Stimulated activated memory B cell treated with anti-CD40 and anti-IgM and Interleukin-4, amounts not matched to agents 10 μg/mL and 1 μg/mL and 100 μg/mL, for 72 hours (primary cell): ENCODE measurements at regions not wholly inside any gene's neighbourhood (a gene's known extent, or its start where the extent isn't known, plus 50 kb on each side); places are given as distances from the start of the nearest gene placed in this dataset.

Experiments
- ATAC-seq: fragments of 150-1000 bp; cut with Tn5 transposase; 2 replicates; pipeline ENCODE4 v1.10.0; 2021
- H3K27ac Mint-ChIP-seq: one replicate; pipeline ENCODE4 v1.8.0; 2022; ENCODE audit warnings: mild to moderate bottlenecking, mixed read lengths
- H3K27me3 Mint-ChIP-seq: one replicate; pipeline ENCODE4 v1.8.0; 2022; ENCODE audit warnings: mixed read lengths
- H3K36me3 Mint-ChIP-seq: one replicate; pipeline ENCODE4 v1.8.0; 2022; ENCODE audit warnings: mixed read lengths
- H3K4me1 Mint-ChIP-seq: one replicate; pipeline ENCODE4 v1.8.0; 2022; ENCODE audit warnings: mixed read lengths
- H3K4me3 Mint-ChIP-seq: one replicate; pipeline ENCODE4 v1.8.0; 2022; ENCODE audit warnings: mild to moderate bottlenecking, moderate library complexity, mixed read lengths
- H3K9me3 Mint-ChIP-seq: one replicate; pipeline ENCODE4 v1.8.0; 2022; ENCODE audit warnings: mixed read lengths

DNA sequence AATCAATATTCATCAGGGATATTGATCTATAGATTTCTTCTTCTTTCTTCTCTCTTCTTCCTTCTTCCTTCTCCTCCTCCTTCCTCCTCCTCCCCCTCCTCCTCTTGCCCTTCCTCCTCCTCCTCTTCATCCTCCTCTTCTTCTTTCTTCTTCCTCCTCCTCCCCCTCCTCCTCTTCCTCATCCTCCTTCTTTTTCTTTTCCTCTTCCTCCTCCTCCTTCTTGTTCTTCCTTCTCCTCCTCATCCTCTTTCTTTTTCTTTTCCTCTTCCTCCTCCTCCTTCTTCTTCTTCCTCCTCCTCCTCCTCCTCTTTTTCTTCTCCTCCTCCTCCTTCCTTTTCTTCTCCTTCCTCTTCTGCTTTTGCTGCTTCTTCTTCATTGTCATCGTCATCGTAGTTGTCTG is 52.4 kb upstream of the SERINC1 start:
- Mint-ChIP-seq H3K4me1 (no peaks in the 10 kb centered on the region), H3K9me3 (peaks cover 8% of the 10 kb centered on the region), H3K27me3 (peaks cover 46% of the 10 kb centered on the region), H3K4me3 (no peak overlapping the region), H3K36me3 (no peaks in the 10 kb centered on the region), H3K27ac (no peak overlapping the region)
- no peak for ATAC-seq

DNA sequence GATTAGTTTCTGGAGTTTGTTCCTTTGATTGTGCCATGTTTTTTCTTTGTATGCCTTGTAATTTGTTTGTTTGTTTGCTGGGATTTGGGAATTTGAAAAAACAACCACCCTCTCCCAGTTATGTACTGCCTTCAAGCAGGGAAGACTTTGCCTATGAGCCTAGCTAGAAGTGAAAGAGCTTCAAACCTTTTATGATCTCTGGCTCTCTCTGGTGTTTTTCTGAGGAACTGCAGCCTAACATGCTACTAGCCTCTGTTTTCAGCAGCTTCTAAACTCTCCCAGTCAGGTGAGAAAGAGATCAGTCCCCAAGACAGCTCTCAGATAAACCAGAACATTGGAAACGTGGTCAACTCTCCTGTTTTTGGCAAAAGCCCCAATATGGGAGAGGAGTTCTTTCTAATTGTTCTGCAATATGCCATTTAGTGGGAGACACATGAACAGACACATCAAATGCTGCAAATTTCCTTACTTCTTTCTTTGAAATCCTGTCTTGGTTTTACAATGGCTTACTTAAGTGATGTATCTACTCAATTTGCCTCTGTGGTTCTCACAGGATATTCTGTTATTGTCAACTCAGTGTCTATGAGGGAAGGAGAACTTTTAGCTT is 58.9 kb upstream of the SERINC1 start:
- ATAC-seq = peak; percentile 74
- Mint-ChIP-seq H3K27me3 (peaks cover 40% of the 10 kb centered on the region), H3K4me3 (no peak overlapping the region), H3K36me3 (no peaks in the 10 kb centered on the region), H3K27ac (no peak overlapping the region), H3K9me3 (no peaks in the 10 kb centered on the region), H3K4me1 (peaks cover 6% of the 10 kb centered on the region)

GRCh38 chr6:122548281-122548680 is 61.9 kb upstream of the PKIB start:
- Mint-ChIP-seq H3K9me3 (no peaks in the 10 kb centered on the region), H3K4me1 (no peaks in the 10 kb centered on the region), H3K27ac (no peak overlapping the region), H3K27me3 (no peaks in the 10 kb centered on the region), H3K36me3 (no peaks in the 10 kb centered on the region), H3K4me3 (no peak overlapping the region)
- no peak for ATAC-seq

DNA sequence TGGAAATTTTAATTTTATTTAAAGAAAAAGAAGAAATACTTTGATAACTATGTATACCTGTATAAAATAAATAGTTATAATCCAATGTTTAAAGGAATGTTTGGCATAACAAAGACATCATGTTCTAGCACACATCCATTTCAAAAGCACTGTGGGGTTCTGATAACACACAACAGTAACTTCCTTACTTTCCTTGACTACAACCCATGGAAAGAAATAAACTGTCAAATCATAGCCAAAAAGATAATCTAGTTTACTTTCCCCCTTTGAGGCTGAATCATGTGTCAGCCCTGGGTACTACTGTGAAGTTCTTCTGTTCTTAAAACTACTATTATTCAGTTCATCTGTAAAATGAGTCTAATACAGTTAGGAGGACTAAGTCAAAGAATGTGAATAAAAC is 61.4 kb upstream of the PKIB start:
- Mint-ChIP-seq H3K27me3 (no peaks in the 10 kb centered on the region), H3K4me3 (no peak overlapping the region), H3K4me1 (no peaks in the 10 kb centered on the region), H3K27ac (no peak overlapping the region), H3K36me3 (no peaks in the 10 kb centered on the region), H3K9me3 (no peaks in the 10 kb centered on the region)
- no peak for ATAC-seq

DNA sequence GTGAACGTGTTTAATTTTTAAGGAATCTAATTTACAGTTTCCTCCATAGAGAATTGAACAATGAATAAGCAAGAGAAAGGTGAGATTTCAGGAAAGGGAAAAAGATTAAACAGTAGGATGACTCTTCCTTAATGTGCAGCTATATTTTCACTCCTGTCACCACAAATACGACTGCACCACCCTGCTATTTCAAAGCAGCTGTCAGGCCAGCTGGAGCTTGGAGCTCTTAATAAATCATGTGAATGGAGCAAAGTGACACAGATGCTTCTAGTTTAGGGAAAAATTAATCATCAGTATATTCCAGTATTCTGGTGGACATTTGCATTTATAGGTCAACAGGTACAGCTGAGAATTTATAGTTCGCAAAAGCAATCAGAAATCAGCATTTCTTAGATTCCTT is 56.5 kb upstream of the PKIB start:
- Mint-ChIP-seq H3K4me3 (no peak overlapping the region), H3K27me3 (no peaks in the 10 kb centered on the region), H3K27ac (no peak overlapping the region), H3K4me1 (no peaks in the 10 kb centered on the region), H3K9me3 (peaks cover 3% of the 10 kb centered on the region), H3K36me3 (no peaks in the 10 kb centered on the region)
- no peak for ATAC-seq

- H3K4me1 Mint-ChIP-seq = no peaks in the 10 kb centered on the region
- H3K9me3 Mint-ChIP-seq = peaks cover 7% of the 10 kb centered on the region
- ATAC-seq = no peak
- no peaks in the 10 kb centered on the region for H3K27me3 Mint-ChIP-seq
- no peak overlapping the region for H3K27ac Mint-ChIP-seq
- no peaks in the 10 kb centered on the region for H3K36me3 Mint-ChIP-seq
- H3K4me3 Mint-ChIP-seq = no peak overlapping the region
These were observed 54.6 kb upstream of the PKIB start for GRCh38 chr6:122555561-122555960.

DNA sequence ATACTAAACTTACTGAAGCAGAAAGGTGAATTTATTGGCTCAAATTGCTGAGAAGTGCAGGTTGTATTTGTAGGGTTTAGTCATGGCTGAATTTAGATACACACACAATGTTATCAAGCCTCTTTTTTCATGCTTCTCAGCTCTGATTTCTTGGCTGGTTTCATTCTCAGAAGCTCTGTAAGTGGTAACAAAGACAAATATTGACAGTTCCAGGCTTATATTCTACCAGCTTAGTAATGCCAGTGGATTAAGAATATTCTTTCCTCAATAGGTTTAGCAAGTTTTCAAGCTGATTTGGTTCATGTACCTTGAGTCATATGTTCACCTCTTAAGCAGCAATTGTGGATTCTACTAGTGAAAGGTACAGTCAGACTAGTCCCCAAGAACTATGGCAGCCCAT is 52.1 kb upstream of the PKIB start:
- Mint-ChIP-seq H3K4me3 (no peak overlapping the region), H3K4me1 (no peaks in the 10 kb centered on the region), H3K36me3 (peaks cover 7% of the 10 kb centered on the region), H3K9me3 (peaks cover 23% of the 10 kb centered on the region), H3K27me3 (no peaks in the 10 kb centered on the region), H3K27ac (no peak overlapping the region)
- ATAC-seq = no peak
